Retinal pigment epithelial cell (primary cell): ENCODE measurements at regions not wholly inside any gene's neighbourhood (a gene's known extent, or its start where the extent isn't known, plus 50 kb on each side); places are given as distances from the start of the nearest gene placed in this dataset.
"Not testable (repeated sequence)": the region's sequence is repeated elsewhere in the genome, so short reads cannot be mapped to it uniquely, and the experiment has no call there.

Experiments
- DNase-seq: peaks from one replicate; pipeline ENCODE4 v3.0.0-alpha.2; 2010; ENCODE audit warnings: low read depth
- H3K4me3 ChIP-seq: 2 replicates; pipeline ENCODE4 v1.5.1; 2011; ENCODE audit warnings: mild to moderate bottlenecking, low read length, control low read depth, moderate library complexity
- TF ChIP-seq, protein P1 (sequence below): conservative IDR thresholded peaks from 2 replicates; pipeline ENCODE4 v1.5.1; 2011; ENCODE audit warnings: low read depth, low read length, control low read depth, inconsistent platforms

DNA sequence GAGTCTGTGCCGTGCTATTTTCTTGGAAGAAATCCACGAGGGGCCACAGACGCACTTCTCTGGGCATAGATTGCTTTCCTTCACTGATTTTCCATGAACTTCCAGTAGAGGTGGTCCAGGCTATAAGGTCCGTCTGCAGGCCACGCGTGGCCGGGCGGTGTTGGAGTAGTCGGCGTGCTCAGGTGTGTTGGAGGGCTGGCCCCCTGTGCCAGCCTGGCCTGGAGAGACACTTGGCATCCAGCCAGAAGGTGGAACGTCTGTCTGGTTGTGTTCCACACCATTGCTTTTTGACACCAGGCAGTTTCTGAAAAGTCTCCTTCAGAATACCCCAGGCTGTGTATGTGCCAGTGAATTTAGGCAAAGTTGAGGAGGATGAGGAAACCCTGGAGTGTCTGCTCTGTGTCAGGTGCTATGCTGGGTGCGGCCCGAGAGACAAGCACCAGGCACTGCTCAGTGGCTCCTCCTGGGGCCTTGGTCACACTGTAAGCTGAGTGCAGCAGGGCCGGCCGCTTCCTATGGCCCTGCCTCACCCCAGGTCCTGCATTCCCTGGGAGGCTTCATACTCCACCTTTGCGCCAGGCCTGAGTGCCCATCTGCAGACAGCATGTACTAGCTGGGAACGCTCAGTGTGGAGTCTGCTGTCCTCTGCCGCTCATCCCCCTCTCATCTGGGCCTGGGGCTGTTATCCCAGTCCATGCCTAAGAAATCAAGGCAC lies 52.1 kb upstream of the TAMM41 start:
- no peak overlapping the region for H3K4me3 ChIP-seq
- DNase-seq = no peak
- TF ChIP-seq, protein P1, sequence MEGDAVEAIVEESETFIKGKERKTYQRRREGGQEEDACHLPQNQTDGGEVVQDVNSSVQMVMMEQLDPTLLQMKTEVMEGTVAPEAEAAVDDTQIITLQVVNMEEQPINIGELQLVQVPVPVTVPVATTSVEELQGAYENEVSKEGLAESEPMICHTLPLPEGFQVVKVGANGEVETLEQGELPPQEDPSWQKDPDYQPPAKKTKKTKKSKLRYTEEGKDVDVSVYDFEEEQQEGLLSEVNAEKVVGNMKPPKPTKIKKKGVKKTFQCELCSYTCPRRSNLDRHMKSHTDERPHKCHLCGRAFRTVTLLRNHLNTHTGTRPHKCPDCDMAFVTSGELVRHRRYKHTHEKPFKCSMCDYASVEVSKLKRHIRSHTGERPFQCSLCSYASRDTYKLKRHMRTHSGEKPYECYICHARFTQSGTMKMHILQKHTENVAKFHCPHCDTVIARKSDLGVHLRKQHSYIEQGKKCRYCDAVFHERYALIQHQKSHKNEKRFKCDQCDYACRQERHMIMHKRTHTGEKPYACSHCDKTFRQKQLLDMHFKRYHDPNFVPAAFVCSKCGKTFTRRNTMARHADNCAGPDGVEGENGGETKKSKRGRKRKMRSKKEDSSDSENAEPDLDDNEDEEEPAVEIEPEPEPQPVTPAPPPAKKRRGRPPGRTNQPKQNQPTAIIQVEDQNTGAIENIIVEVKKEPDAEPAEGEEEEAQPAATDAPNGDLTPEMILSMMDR = no peak

DNA sequence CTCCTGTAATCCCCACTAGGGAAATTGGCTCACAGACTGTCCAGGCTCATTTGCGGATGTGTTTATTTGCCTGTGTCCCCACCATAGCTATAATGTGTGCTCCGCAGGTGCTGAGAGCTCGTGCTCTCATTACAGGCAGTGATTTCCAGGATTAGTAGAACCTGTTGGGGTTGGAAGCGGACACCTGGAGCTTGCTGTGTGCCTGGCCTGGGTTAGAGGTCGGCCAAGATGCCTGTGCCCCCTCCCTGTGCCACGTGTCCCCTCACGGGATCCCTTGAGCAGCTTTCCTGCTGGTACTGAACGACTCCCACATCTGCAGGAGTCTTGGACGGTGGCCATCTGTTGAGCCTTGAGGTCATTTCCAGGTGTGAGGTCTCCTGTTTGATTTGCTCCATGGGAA lies 52.7 kb upstream of the TAMM41 start:
- not testable (repeated sequence) for H3K4me3 ChIP-seq, DNase-seq

DNA sequence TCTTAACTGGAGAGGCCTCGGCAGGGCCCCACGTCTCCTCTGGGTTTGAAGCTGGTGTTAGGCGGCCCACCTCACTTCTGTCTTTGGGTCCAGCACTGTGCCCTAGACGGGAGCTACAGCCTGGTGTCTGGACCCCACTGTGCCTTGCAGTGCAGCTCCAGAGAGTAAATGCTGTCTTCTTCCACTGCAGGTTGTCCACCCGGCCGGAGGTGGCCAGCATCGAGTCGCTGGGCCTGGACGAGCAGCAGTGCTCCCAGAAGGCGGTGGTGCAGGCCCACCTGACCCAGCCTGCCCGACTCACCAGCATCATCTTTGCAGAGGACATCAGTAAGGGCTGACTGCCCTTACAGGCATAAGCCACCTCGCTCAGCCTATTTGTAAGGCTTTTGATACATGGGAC lies 53.1 kb upstream of the TAMM41 start:
- no peak overlapping the region for H3K4me3 ChIP-seq
- TF ChIP-seq, protein P1 = no peak
- no peak for DNase-seq

DNA sequence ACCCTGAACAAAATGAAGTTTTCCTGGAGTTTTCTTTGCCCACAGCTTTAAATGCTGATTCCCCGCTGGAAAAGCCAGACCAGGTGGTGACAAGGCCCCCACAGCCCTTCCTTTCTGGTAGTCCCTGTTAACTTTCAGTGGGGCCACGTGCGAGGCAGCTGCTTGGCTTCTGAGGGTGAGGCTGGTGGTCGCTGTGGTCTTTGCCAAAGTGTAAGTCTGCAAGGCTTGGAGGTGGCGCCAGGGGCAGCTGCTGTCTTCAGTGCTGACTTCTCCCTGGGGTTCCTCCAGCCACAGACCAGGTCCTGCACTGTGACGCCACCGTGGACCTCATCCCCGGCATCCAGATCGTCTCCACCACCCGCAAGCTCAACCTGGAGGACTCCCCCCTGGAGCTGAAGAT lies 54.1 kb upstream of the TAMM41 start:
- DNase-seq = no peak
- no peak overlapping the region for H3K4me3 ChIP-seq
- TF ChIP-seq, protein P1 = no peak

DNA sequence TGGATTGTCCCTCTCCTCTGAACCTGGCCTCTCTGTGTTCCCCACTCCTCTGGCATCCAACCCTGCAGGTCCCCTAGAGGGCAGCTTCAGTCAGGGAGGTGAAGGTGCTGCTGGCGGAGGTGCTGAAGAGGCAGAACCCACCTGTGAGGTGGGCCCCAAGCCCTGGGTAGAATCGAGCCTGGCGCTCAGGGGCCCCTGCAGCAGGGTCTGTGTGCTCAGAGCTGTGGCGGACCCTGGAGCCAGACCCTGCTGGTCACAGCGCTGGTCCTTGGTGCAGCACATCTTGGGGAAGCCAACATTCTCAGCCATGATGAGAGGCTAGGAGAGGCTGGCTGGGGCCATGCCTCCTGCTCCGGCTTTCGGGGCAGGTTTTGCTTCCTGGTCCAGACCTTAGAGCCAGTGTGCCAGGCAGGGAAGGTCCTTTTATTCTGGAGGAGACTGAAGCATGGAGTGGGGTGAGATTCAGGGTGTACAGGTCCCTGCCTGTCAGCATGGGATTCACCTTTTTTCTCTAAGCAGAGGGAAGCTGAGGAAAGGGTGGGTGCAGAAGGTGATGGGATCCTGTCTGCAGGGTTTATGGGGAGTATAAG lies 54.7 kb upstream of the TAMM41 start:
- no peak overlapping the region for H3K4me3 ChIP-seq
- no peak for DNase-seq
- TF ChIP-seq, protein P1 = no peak

DNA sequence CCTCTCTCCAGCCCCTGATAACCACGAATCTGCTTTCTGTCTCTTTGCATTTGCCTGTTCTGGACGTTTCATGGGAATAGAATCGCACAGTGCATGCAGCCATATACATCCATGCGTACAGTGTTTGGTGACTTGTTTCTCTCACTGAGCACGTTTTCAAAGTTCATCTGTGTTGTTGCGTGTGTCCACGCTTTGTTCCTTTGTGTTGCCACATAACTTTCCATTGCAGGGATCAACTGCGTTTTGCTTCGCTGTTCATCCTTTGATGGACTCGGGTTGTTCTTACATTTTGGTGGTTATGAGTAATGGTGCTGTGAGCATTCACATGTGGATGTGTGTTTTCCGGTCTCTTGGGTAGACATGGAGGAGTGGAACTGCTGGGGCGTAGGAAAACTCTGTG lies 56.4 kb upstream of the TAMM41 start:
- no peak for DNase-seq
- TF ChIP-seq, protein P1 = no peak
- H3K4me3 ChIP-seq = no peak overlapping the region

DNA sequence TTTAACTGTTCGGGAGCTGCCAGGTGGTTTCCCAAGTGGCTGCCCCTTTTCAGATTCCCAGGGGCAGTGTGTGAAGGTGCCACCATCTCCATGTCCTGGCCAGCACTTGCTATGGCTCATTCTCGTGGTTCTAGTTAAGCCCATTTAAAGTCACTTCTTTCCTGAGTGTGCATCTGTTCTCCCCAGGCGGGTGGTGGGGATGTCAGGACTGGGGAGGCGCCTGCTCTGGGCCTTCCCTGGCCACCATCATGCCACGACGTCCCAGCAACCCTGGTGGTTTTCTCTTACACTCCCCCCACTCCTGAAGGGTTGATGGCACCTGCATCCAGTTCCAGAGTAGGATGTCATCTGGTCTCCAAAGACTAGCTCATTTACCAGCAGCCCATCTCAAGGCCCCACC lies 56.8 kb upstream of the TAMM41 start:
- no peak overlapping the region for H3K4me3 ChIP-seq
- TF ChIP-seq, protein P1 = no peak
- no peak for DNase-seq
